Sigmoid colon (tissue), 4 donors: ENCODE measurements at regions not wholly inside any gene's neighbourhood (a gene's known extent, or its start where the extent isn't known, plus 50 kb on each side); places are given as distances from the start of the nearest gene placed in this dataset.

Experiments used
- CTCF ChIP-seq, 4 experiments: fragments of 450-650 bp in 3 of 4; fragments of 200-600 bp in 1 of 4; IDR thresholded peaks; one replicate each; pipeline ENCODE4 v1.5.1; 2016 to 2019; ENCODE audit warnings: antibody characterized with exemption in 4 of 4, mild to moderate bottlenecking in 3 of 4, moderate library complexity in 2 of 4
- EP300 ChIP-seq, 4 donors: sonication (generic); formaldehyde crosslinking; IDR thresholded peaks; one replicate each; pipeline ENCODE4 v1.6.1; 2017; ENCODE audit warnings: antibody characterized with exemption in 4 of 4
- POLR2A ChIP-seq, 2 donors: fragments of 450-650 bp; IDR thresholded peaks; one replicate each; pipeline ENCODE4 v1.6.1; 2016; ENCODE audit warnings: antibody characterized with exemption in 2 of 2, mild to moderate bottlenecking in 2 of 2, moderate library complexity in 2 of 2
- POLR2AphosphoS5 ChIP-seq, 4 donors: sonication (generic); formaldehyde crosslinking; IDR thresholded peaks; one replicate each; pipeline ENCODE4 v1.6.1; 2017; ENCODE audit warnings: antibody characterized with exemption in 4 of 4

- TF ChIP-seq EP300 (IDR thresholded peaks at IDR 0.05) (no peak), CTCF (IDR thresholded peaks at IDR 0.05) (no peak), POLR2AphosphoS5 (IDR thresholded peaks at IDR 0.05) (no peak), POLR2A (IDR thresholded peaks at IDR 0.05) (no peak)
Measured at GRCh38 chrX:76920607-76921006, 493.1 kb downstream of the MAGEE1 start.
